ENCODE measurements at regions not wholly inside any gene's neighbourhood (a gene's known extent, or its start where the extent isn't known, plus 50 kb on each side); places are given as distances from the start of the nearest gene placed in this dataset.

GRCh38 chr5:4625206-4625896, 514.8 kb upstream of the ADAMTS16 start:
- under 1% methylated on average over 5 of the region's 5 CpGs for WGBS (ENCODE audit: missing lambda C conversion rate)
- Histone ChIP-seq H3K4me3 (no peak overlapping the region), H3K27ac (no peak overlapping the region), H3K9me3 (no peaks in the 10 kb centered on the region), H3K4me1 (no peaks in the 10 kb centered on the region), H3K4me2 (no peak overlapping the region)
- no peak for ATAC-seq
- no peak for TF ChIP-seq TFCP2L1 (CRISPR knock-in tag; IDR thresholded peaks at IDR 0.05)
- no peak for TF ChIP-seq HOXB13 (CRISPR knock-in tag; IDR thresholded peaks at IDR 0.05; ENCODE audit: low read depth)
- TF ChIP-seq GATA3 (IDR thresholded peaks at IDR 0.05; ENCODE audit: borderline replicate concordance): no peak
- no peak for TF ChIP-seq KDM5A (IDR thresholded peaks at IDR 0.05)
- no peak for TF ChIP-seq ZFP36 (IDR thresholded peaks at IDR 0.05; ENCODE audit: borderline replicate concordance, partially characterized antibody)
- no peak for TF ChIP-seq ESRRA (IDR thresholded peaks at IDR 0.05; ENCODE audit: borderline replicate concordance, low read length)
- no peak for TF ChIP-seq POLR2A (IDR thresholded peaks at IDR 0.05; ENCODE audit: low read length)
- TF ChIP-seq NPAS2 (CRISPR knock-in tag; IDR thresholded peaks at IDR 0.05; ENCODE audit: borderline replicate concordance): no peak
- no peak for TF ChIP-seq JUNB (IDR thresholded peaks at IDR 0.05)
- TF ChIP-seq TP53 (CRISPR knock-in tag; IDR thresholded peaks at IDR 0.05): no peak
- POLR2A ChIA-PET: no interaction called here
- no peak for FAIRE-seq
- no peak for DNase-seq (ENCODE audit: low read depth in 1 of 2, low spot score in 1 of 2)
- CTCF ChIA-PET: no interaction called here

- CTCF ChIA-PET: no interaction called here
- WGBS (ENCODE audit: missing lambda C conversion rate): 17% methylated on average over 3 of the region's 3 CpGs
Measured at GRCh38 chr5:4627131-4627530, 513.0 kb upstream of the ADAMTS16 start.

GRCh38 chr5:4627929-4628328, 512.2 kb upstream of the ADAMTS16 start:
- no peak for ATAC-seq
- ChIA-PET POLR2A (no interaction called here), CTCF (no interaction called here)
- H3K27ac ChIP-seq: no peak overlapping the region
- H3K4me1 ChIP-seq: no peaks in the 10 kb centered on the region
- H3K9me3 ChIP-seq: no peaks in the 10 kb centered on the region
- H3K4me2 ChIP-seq: no peak overlapping the region
- TF ChIP-seq TFCP2L1 (CRISPR knock-in tag; IDR thresholded peaks at IDR 0.05) (no peak), RFX5 (IDR thresholded peaks at IDR 0.05) (no peak), EHF (CRISPR knock-in tag; IDR thresholded peaks at IDR 0.05) (no peak), TP53 (CRISPR knock-in tag; IDR thresholded peaks at IDR 0.05) (no peak), CBX8 (IDR thresholded peaks at IDR 0.05) (no peak), CHD4 (IDR thresholded peaks at IDR 0.05; ENCODE audit: borderline replicate concordance) (no peak), ZNF302 (CRISPR knock-in tag; IDR thresholded peaks at IDR 0.05) (no peak)
- TF ChIP-seq, protein P1, sequence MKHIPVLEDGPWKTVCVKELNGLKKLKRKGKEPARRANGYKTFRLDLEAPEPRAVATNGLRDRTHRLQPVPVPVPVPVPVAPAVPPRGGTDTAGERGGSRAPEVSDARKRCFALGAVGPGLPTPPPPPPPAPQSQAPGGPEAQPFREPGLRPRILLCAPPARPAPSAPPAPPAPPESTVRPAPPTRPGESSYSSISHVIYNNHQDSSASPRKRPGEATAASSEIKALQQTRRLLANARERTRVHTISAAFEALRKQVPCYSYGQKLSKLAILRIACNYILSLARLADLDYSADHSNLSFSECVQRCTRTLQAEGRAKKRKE (CRISPR knock-in tag; IDR thresholded peaks at IDR 0.05; ENCODE audit: low read depth): no peak
- TF ChIP-seq, protein P2, sequence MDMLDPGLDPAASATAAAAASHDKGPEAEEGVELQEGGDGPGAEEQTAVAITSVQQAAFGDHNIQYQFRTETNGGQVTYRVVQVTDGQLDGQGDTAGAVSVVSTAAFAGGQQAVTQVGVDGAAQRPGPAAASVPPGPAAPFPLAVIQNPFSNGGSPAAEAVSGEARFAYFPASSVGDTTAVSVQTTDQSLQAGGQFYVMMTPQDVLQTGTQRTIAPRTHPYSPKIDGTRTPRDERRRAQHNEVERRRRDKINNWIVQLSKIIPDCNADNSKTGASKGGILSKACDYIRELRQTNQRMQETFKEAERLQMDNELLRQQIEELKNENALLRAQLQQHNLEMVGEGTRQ (IDR thresholded peaks at IDR 0.05): no peak
- no peak for DNase-seq (ENCODE audit: low read depth in 1 of 2, low spot score in 1 of 2)
- no peak for FAIRE-seq
- H3K4me3 ChIP-seq: no peak overlapping the region
- 15% methylated on average over 9 of the region's 9 CpGs for WGBS (ENCODE audit: missing lambda C conversion rate)

More at GRCh38 chr5:4627131-4627530, 513.0 kb upstream of the ADAMTS16 start:
- no peak for FAIRE-seq
- Histone ChIP-seq H3K4me3 (no peak overlapping the region), H3K4me1 (no peaks in the 10 kb centered on the region), H3K9me3 (no peaks in the 10 kb centered on the region), H3K27ac (no peak overlapping the region), H3K4me2 (no peak overlapping the region)
- POLR2A ChIA-PET: no interaction called here
- TF ChIP-seq ZC3H11A (IDR thresholded peaks at IDR 0.05) (no peak), FOSB (CRISPR knock-in tag; IDR thresholded peaks at IDR 0.05) (no peak), ZSCAN20 (CRISPR knock-in tag; IDR thresholded peaks at IDR 0.05) (no peak)
- ATAC-seq: no peak
- no peak for DNase-seq (ENCODE audit: low read depth in 1 of 2, low spot score in 1 of 2)

DNA sequence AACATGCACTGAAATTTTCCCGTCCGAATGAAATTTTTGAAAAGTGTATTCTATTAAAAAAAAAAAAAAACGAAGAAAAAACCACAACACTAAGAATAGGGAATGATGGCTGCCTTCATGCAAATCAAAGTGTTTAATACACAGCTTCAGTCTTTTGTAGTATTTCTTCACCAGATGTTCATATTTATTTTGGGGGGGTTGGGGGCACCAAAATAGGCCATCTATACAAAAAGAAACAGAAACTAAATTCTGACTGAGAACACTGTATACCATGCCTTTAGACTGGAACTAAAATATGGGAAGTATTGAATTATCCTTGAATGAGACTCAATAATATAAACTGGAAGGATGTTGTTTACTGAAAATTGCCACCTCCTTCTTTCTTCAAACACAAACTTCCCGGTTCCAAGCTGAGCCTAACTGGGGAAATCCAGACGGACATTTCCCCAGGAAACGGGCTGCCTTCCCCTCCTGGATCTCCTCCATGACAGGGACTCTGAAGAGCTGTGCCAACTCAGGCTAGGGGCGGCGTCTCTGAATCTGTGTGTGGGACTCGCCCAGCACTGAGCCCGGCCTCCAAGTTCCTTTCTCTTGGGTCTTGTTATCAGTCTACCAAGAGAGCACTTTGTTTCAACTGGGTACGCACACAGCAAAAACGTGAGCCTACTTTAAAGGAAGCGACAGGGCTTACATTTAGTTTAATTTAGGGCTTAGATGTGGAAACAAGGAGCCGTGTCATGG, 511.3 kb upstream of the ADAMTS16 start:
- ChIA-PET CTCF (no interaction called here), POLR2A (no interaction called here)
- no peak for ATAC-seq
- no peak overlapping the region for H3K27ac ChIP-seq
- 14% methylated on average over 12 of the region's 14 CpGs for WGBS (ENCODE audit: missing lambda C conversion rate)
- no peak for FAIRE-seq
- DNase-seq (ENCODE audit: low read depth in 1 of 2, low spot score in 1 of 2): no peak
- no peaks in the 10 kb centered on the region for H3K4me1 ChIP-seq
- no peaks in the 10 kb centered on the region for H3K9me3 ChIP-seq
- H3K4me3 ChIP-seq: no peak overlapping the region
- no peak overlapping the region for H3K4me2 ChIP-seq
- TF ChIP-seq, protein P2 (IDR thresholded peaks at IDR 0.05): no peak
- no peak for TF ChIP-seq HES2 (IDR thresholded peaks at IDR 0.05)
- TF ChIP-seq CHD4 (IDR thresholded peaks at IDR 0.05; ENCODE audit: borderline replicate concordance): no peak
- no peak for TF ChIP-seq POLR2AphosphoS2 (conservative IDR thresholded peaks at IDR 0.05; ENCODE audit: low read length)
- TF ChIP-seq RNF2 (IDR thresholded peaks at IDR 0.05; ENCODE audit: borderline replicate concordance, low read depth): no peak
- TF ChIP-seq HOXB5 (CRISPR knock-in tag; IDR thresholded peaks at IDR 0.05): no peak
- no peak for TF ChIP-seq CTCF (IDR thresholded peaks at IDR 0.05)
